ENCODE measurements at regions not wholly inside any gene's neighbourhood (a gene's known extent, or its start where the extent isn't known, plus 50 kb on each side); places are given as distances from the start of the nearest gene placed in this dataset.

- H3K9ac ChIP-seq (ENCODE audit: low read length) = no peak overlapping the region
- FAIRE-seq (no peak), DNase-seq (ENCODE audit: low read depth) (no peak)
- H3K4me3 ChIP-seq (ENCODE audit: insufficient read depth, low read depth, low read length) = no peak overlapping the region
- H3K4me1 ChIP-seq (ENCODE audit: insufficient read depth, low read length) = no peaks in the 10 kb centered on the region
- no peaks in the 10 kb centered on the region for H3K27me3 Mint-ChIP-seq (ENCODE audit: low read depth, unreplicated experiment)
- H3K36me3 Mint-ChIP-seq (ENCODE audit: low read depth, unreplicated experiment) = no peaks in the 10 kb centered on the region
- peaks cover 9% of the 10 kb centered on the region for H3K9me3 ChIP-seq (ENCODE audit: insufficient read depth, low read depth, low read length)
- H3K36me3 ChIP-seq (ENCODE audit: insufficient read depth, low read length) = no peaks in the 10 kb centered on the region
- H3K4me1 Mint-ChIP-seq (ENCODE audit: low read depth, unreplicated experiment) = peaks cover 1% of the 10 kb centered on the region
- H3K79me2 ChIP-seq (ENCODE audit: insufficient read depth, low read length) = no peaks in the 10 kb centered on the region
- no peak overlapping the region for H3K27ac Mint-ChIP-seq (ENCODE audit: unreplicated experiment)
- H4K20me1 ChIP-seq (ENCODE audit: insufficient read depth, low read length) = no peaks in the 10 kb centered on the region
- H3K27me3 ChIP-seq (ENCODE audit: insufficient read depth, low read length) = no peaks in the 10 kb centered on the region
- H3K4me3 Mint-ChIP-seq (ENCODE audit: unreplicated experiment) = no peak overlapping the region
- H3K4me2 ChIP-seq (ENCODE audit: low read length) = no peak overlapping the region
- TF ChIP-seq CTCF (IDR thresholded peaks at IDR 0.05; ENCODE audit: insufficient read depth, low read depth, low read length) (no peak), EZH2 (IDR thresholded peaks at IDR 0.05; ENCODE audit: insufficient read depth, low read length) (no peak)
- peaks cover 2% of the 10 kb centered on the region for H3K9me3 Mint-ChIP-seq (ENCODE audit: unreplicated experiment)
- H2AFZ ChIP-seq (ENCODE audit: low read depth, low read length) = no peak overlapping the region
- H3K27ac ChIP-seq (ENCODE audit: low read depth, low read length) = no peak overlapping the region
Measured at GRCh38 chr4:95982516-95982915, 142.6 kb downstream of the PDHA2 start.

GRCh38 chr4:95984081-95984480 is 144.2 kb downstream of the PDHA2 start:
- H3K4me1 ChIP-seq (ENCODE audit: insufficient read depth, low read length) = no peaks in the 10 kb centered on the region
- FAIRE-seq (no peak), DNase-seq (ENCODE audit: low read depth) (no peak)
- no peaks in the 10 kb centered on the region for H3K79me2 ChIP-seq (ENCODE audit: insufficient read depth, low read length)
- no peak overlapping the region for H3K4me3 Mint-ChIP-seq (ENCODE audit: unreplicated experiment)
- no peak overlapping the region for H3K27ac Mint-ChIP-seq (ENCODE audit: unreplicated experiment)
- H3K27ac ChIP-seq (ENCODE audit: low read depth, low read length) = no peak overlapping the region
- H3K4me1 Mint-ChIP-seq (ENCODE audit: low read depth, unreplicated experiment) = peaks cover 1% of the 10 kb centered on the region
- no peaks in the 10 kb centered on the region for H3K27me3 Mint-ChIP-seq (ENCODE audit: low read depth, unreplicated experiment)
- H3K4me3 ChIP-seq (ENCODE audit: insufficient read depth, low read depth, low read length) = no peak overlapping the region
- no peak overlapping the region for H3K9ac ChIP-seq (ENCODE audit: low read length)
- H3K9me3 Mint-ChIP-seq (ENCODE audit: unreplicated experiment) = peaks cover 2% of the 10 kb centered on the region
- no peak overlapping the region for H2AFZ ChIP-seq (ENCODE audit: low read depth, low read length)
- no peaks in the 10 kb centered on the region for H3K36me3 ChIP-seq (ENCODE audit: insufficient read depth, low read length)
- TF ChIP-seq EZH2 (IDR thresholded peaks at IDR 0.05; ENCODE audit: insufficient read depth, low read length) = no peak
- no peak for TF ChIP-seq CTCF (IDR thresholded peaks at IDR 0.05; ENCODE audit: insufficient read depth, low read depth, low read length)
- no peaks in the 10 kb centered on the region for H3K36me3 Mint-ChIP-seq (ENCODE audit: low read depth, unreplicated experiment)
- H3K27me3 ChIP-seq (ENCODE audit: insufficient read depth, low read length) = no peaks in the 10 kb centered on the region
- H4K20me1 ChIP-seq (ENCODE audit: insufficient read depth, low read length) = no peaks in the 10 kb centered on the region
- peaks cover 9% of the 10 kb centered on the region for H3K9me3 ChIP-seq (ENCODE audit: insufficient read depth, low read depth, low read length)
- no peak overlapping the region for H3K4me2 ChIP-seq (ENCODE audit: low read length)

- Histone ChIP-seq H3K27ac (ENCODE audit: low read depth, low read length) (no peak overlapping the region), H4K20me1 (ENCODE audit: insufficient read depth, low read length) (no peaks in the 10 kb centered on the region), H3K9me3 (ENCODE audit: insufficient read depth, low read depth, low read length) (peaks cover 9% of the 10 kb centered on the region), H2AFZ (ENCODE audit: low read depth, low read length) (no peak overlapping the region), H3K36me3 (ENCODE audit: insufficient read depth, low read length) (no peaks in the 10 kb centered on the region), H3K9ac (ENCODE audit: low read length) (no peak overlapping the region), H3K4me3 (ENCODE audit: insufficient read depth, low read depth, low read length) (no peak overlapping the region), H3K27me3 (ENCODE audit: insufficient read depth, low read length) (no peaks in the 10 kb centered on the region), H3K4me2 (ENCODE audit: low read length) (no peak overlapping the region), H3K79me2 (ENCODE audit: insufficient read depth, low read length) (no peaks in the 10 kb centered on the region), H3K4me1 (ENCODE audit: insufficient read depth, low read length) (no peaks in the 10 kb centered on the region)
- no peak for TF ChIP-seq EZH2 (IDR thresholded peaks at IDR 0.05; ENCODE audit: insufficient read depth, low read length)
- no peak for TF ChIP-seq CTCF (IDR thresholded peaks at IDR 0.05; ENCODE audit: insufficient read depth, low read depth, low read length)
- no peak for DNase-seq (ENCODE audit: low read depth)
- no peak for FAIRE-seq
- H3K27ac Mint-ChIP-seq (ENCODE audit: unreplicated experiment) = no peak overlapping the region
- H3K4me1 Mint-ChIP-seq (ENCODE audit: low read depth, unreplicated experiment) = peaks cover 1% of the 10 kb centered on the region
- no peak overlapping the region for H3K4me3 Mint-ChIP-seq (ENCODE audit: unreplicated experiment)
- no peaks in the 10 kb centered on the region for H3K36me3 Mint-ChIP-seq (ENCODE audit: low read depth, unreplicated experiment)
- no peaks in the 10 kb centered on the region for H3K27me3 Mint-ChIP-seq (ENCODE audit: low read depth, unreplicated experiment)
- H3K9me3 Mint-ChIP-seq (ENCODE audit: unreplicated experiment) = peaks cover 2% of the 10 kb centered on the region
Measured at GRCh38 chr4:95985051-95985450, 145.2 kb downstream of the PDHA2 start.
